ENCODE measurements at regions not wholly inside any gene's neighbourhood (a gene's known extent, or its start where the extent isn't known, plus 50 kb on each side); places are given as distances from the start of the nearest gene placed in this dataset.

DNA sequence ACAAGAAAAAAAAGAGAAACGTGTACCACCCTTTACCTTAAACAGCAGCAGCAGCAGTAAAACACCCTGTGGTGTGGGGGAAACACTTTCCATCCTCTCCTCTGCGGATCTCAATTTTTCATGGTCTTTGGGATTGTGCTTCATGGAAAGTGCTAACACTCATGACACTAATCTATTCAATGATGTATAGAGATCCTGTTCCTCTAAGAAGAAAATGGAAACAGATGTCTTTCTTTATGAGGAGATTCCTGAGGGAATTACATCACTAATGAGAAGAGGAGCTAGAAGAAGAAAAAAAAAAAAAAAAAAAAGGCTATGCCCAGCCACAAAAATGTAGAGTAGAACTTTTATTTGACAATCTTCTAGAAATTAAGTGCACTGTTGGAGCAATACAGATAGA is 62.9 kb upstream of the NDST3 start:
- DNase-seq: no peak

DNA sequence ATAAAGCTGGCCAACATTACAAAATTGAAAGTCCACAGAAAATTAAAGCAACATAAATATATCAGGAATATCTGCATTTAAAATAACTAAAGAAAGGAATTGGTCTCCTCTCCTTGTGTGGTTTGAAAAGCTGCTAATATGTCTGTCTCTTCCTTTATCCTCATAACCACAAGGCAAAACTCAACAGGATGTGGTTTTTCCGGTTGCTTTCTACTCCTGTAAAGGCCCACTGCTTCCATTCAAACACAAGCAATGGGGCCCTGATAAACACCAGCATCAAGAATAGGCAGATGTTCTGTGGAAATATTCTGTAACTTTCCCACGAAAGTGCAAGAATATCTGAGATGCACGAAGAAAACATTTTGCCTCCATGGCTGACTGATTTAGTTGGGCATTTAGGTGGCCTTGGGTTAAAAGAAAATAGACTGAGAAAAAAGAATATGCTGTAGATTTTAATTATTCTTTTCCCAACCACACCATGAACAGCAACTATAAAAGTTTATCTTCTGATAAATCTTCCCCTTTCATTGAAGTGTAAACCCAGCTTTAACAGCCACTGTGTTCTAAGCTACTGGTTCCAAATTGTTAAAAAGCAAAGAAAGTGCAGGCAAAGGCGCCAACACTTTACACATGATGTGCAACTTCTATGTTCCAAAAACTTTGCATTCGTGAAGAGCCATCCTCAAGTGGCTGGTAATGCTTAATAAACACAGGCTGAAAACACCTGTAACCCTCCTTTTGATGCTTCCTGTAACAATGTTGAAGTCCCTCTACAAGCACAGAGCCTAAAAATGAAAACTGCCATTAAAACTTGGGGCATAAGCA is 50.5 kb upstream of the NDST3 start:
- no peak for DNase-seq

DNA sequence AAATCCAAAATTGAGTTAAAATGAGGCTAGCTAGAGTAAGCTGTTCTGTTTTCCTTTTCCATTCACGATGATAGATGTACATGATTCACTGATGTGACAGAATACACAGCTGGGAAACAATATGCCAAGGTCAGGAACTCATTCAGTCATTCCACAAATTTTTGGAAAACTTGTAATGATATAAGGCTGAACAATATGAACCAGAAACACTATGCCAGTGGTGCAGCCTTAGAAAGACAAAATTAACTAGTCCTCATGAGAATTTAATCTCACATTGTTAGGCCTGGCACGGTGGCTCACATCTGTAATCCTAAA is 50.0 kb upstream of the NDST3 start:
- no peak for DNase-seq

All from activated naive CD4-positive, alpha-beta T cell treated with anti-CD3 and anti-CD28 coated beads, Interleukin-2, amount 50 U/mL, for 16 hours (primary cell).